SK-N-SH treated with all-trans-retinoic acid at 6 μM for 48 hours (cell line): ENCODE measurements at regions not wholly inside any gene's neighbourhood (a gene's known extent, or its start where the extent isn't known, plus 50 kb on each side); places are given as distances from the start of the nearest gene placed in this dataset.
"Not testable (repeated sequence)": the region's sequence is repeated elsewhere in the genome, so short reads cannot be mapped to it uniquely, and the experiment has no call there.

ENCODE experiments used
- ATAC-seq: fragments of 200-7000 bp; cut with Tn5 transposase; 3 replicates; pipeline ENCODE4 v1.9.1; 2020; ENCODE audit warnings: mild to moderate bottlenecking, moderate library complexity
- ARNTL ChIP-seq: fragments of 450-650 bp; formaldehyde crosslinking; IDR thresholded peaks from 2 replicates; pipeline ENCODE4 v1.5.0; 2020; ENCODE audit warnings: low read depth, mild to moderate bottlenecking, moderate library complexity, borderline replicate concordance
- CSDC2 ChIP-seq: fragments of 250-450 bp; sonication (Bioruptor Pico); IDR thresholded peaks from 2 replicates; pipeline ENCODE4 v1.5.0; 2020; ENCODE audit warnings: mild to moderate bottlenecking, moderate library complexity
- ESRRG ChIP-seq: fragments of 250-450 bp; sonication (Bioruptor Pico); IDR thresholded peaks from 2 replicates; pipeline ENCODE4 v1.6.1; 2021; ENCODE audit warnings: mild to moderate bottlenecking
- GLIS3 ChIP-seq: fragments of 250-450 bp; sonication (Bioruptor Pico); IDR thresholded peaks from 2 replicates; pipeline ENCODE4 v1.5.0; 2020; ENCODE audit warnings: mild to moderate bottlenecking, moderate library complexity
- ISL1 ChIP-seq: fragments of 250-450 bp; sonication (Bioruptor Pico); IDR thresholded peaks from 2 replicates; pipeline ENCODE4 v2.1.2; 2022; ENCODE audit warnings: mild to moderate bottlenecking, moderate library complexity
- OSR1 ChIP-seq: fragments of 250-450 bp; sonication (Bioruptor Pico); IDR thresholded peaks from 2 replicates; pipeline ENCODE4 v1.8.0; 2022; ENCODE audit warnings: moderate library complexity, mild to moderate bottlenecking, inconsistent platforms
- PPARA ChIP-seq: fragments of 250-450 bp; sonication (Bioruptor Pico); IDR thresholded peaks from 2 replicates; pipeline ENCODE4 v1.5.0; 2020; ENCODE audit warnings: mild to moderate bottlenecking, borderline replicate concordance
- SNAI2 ChIP-seq: fragments of 250-450 bp; sonication (Bioruptor Pico); IDR thresholded peaks from 2 replicates; pipeline ENCODE4 v1.5.0; 2020; ENCODE audit warnings: mild to moderate bottlenecking, moderate library complexity
- TCF4 ChIP-seq: fragments of 250-450 bp; sonication (Bioruptor Pico); IDR thresholded peaks from 2 replicates; pipeline ENCODE4 v1.8.0; 2021; ENCODE audit warnings: mild to moderate bottlenecking, moderate library complexity, borderline replicate concordance
- TOX ChIP-seq: fragments of 250-450 bp; sonication (Bioruptor Pico); IDR thresholded peaks from 2 replicates; pipeline ENCODE4 v1.8.0; 2021; ENCODE audit warnings: mild to moderate bottlenecking, moderate library complexity, borderline replicate concordance
- ZC3H10 ChIP-seq: fragments of 250-450 bp; sonication (Bioruptor Pico); IDR thresholded peaks from 2 replicates; pipeline ENCODE4 v1.5.1; 2021; ENCODE audit warnings: mild to moderate bottlenecking, moderate library complexity
- ZFP3 ChIP-seq: fragments of 250-450 bp; sonication (Bioruptor Pico); IDR thresholded peaks from 2 replicates; pipeline ENCODE4 v1.5.0; 2020; ENCODE audit warnings: mild to moderate bottlenecking, moderate library complexity
- ZFP30 ChIP-seq: fragments of 450-650 bp; formaldehyde crosslinking; IDR thresholded peaks from 2 replicates; pipeline ENCODE4 v1.5.0; 2022; ENCODE audit warnings: mild to moderate bottlenecking, moderate library complexity
- ZNF70 ChIP-seq: fragments of 450-650 bp; formaldehyde crosslinking; IDR thresholded peaks from 2 replicates; pipeline ENCODE4 v1.5.0; 2020; ENCODE audit warnings: mild to moderate bottlenecking, moderate library complexity
- ZNF8 ChIP-seq: fragments of 450-650 bp; formaldehyde crosslinking; IDR thresholded peaks from 2 replicates; pipeline ENCODE4 v1.5.0; 2020; ENCODE audit warnings: mild to moderate bottlenecking, moderate library complexity
- TF ChIP-seq, protein P1 (sequence below): fragments of 250-450 bp; sonication (Bioruptor Pico); IDR thresholded peaks from 2 replicates; pipeline ENCODE4 v1.5.0; 2020; ENCODE audit warnings: mild to moderate bottlenecking, moderate library complexity
- TF ChIP-seq, protein P2 (sequence below): fragments of 250-450 bp; sonication (Bioruptor Pico); IDR thresholded peaks from 2 replicates; pipeline ENCODE4 v1.8.0; 2021; ENCODE audit warnings: low read depth, mild to moderate bottlenecking, moderate library complexity, borderline replicate concordance
- TF ChIP-seq, protein P3 (sequence below): fragments of 250-450 bp; sonication (Bioruptor Pico); IDR thresholded peaks from 2 replicates; pipeline ENCODE4 v1.5.1; 2021; ENCODE audit warnings: mild to moderate bottlenecking, moderate library complexity
- TF ChIP-seq, protein P4 (sequence below): fragments of 250-450 bp; sonication (Bioruptor Pico); IDR thresholded peaks from 2 replicates; pipeline ENCODE4 v1.8.0; 2020; ENCODE audit warnings: mild to moderate bottlenecking, moderate library complexity, borderline replicate concordance

DNA sequence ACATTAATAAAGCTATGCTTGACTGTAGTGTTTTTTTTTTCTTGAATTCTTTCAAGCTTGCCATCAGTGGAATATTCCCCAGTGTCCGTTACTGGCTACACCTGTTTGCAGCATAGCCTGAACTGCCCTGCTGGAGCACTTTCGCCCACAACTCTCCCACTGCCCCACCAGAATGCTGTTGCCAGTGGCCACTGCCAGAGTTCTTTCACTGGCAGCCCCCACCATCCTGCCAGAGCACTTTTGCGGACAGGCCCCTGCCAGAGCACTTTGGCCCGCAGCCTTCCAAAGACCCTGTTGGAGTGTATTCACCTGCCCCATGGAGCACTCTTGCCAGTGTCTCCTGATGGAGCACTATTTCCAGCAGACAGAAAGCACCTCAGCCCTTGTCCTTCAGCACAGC is 452.3 kb upstream of the GRID2 start:
- ATAC-seq = no peak
- TF ChIP-seq, protein P1, sequence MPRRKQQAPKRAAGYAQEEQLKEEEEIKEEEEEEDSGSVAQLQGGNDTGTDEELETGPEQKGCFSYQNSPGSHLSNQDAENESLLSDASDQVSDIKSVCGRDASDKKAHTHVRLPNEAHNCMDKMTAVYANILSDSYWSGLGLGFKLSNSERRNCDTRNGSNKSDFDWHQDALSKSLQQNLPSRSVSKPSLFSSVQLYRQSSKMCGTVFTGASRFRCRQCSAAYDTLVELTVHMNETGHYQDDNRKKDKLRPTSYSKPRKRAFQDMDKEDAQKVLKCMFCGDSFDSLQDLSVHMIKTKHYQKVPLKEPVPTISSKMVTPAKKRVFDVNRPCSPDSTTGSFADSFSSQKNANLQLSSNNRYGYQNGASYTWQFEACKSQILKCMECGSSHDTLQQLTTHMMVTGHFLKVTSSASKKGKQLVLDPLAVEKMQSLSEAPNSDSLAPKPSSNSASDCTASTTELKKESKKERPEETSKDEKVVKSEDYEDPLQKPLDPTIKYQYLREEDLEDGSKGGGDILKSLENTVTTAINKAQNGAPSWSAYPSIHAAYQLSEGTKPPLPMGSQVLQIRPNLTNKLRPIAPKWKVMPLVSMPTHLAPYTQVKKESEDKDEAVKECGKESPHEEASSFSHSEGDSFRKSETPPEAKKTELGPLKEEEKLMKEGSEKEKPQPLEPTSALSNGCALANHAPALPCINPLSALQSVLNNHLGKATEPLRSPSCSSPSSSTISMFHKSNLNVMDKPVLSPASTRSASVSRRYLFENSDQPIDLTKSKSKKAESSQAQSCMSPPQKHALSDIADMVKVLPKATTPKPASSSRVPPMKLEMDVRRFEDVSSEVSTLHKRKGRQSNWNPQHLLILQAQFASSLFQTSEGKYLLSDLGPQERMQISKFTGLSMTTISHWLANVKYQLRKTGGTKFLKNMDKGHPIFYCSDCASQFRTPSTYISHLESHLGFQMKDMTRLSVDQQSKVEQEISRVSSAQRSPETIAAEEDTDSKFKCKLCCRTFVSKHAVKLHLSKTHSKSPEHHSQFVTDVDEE = no peak

DNA sequence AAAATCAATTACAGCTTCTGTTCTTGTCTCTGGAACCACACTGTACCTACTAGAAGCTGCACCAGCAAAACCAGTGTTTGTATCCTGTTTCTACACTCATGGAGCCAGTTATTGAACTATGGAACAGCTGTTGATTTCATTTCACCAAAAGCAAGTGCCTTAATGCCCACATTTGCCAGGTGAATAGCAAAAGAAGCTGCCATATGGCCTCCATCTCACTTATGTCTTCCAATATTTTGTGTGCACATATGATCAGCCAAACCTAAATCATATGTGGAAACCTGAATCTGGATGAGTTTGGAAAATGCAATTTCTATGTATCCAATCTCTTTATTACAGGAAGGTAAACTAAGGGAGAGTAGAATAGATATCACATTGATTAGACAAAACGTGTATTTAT is 415.8 kb upstream of the GRID2 start:
- no peak for ATAC-seq
- TF ChIP-seq SNAI2 (CRISPR knock-in tag) = no peak
- TF ChIP-seq ARNTL (CRISPR knock-in tag) = no peak
- no peak for TF ChIP-seq CSDC2 (CRISPR knock-in tag)
- TF ChIP-seq PPARA (CRISPR knock-in tag) = no peak
- TF ChIP-seq, protein P2, sequence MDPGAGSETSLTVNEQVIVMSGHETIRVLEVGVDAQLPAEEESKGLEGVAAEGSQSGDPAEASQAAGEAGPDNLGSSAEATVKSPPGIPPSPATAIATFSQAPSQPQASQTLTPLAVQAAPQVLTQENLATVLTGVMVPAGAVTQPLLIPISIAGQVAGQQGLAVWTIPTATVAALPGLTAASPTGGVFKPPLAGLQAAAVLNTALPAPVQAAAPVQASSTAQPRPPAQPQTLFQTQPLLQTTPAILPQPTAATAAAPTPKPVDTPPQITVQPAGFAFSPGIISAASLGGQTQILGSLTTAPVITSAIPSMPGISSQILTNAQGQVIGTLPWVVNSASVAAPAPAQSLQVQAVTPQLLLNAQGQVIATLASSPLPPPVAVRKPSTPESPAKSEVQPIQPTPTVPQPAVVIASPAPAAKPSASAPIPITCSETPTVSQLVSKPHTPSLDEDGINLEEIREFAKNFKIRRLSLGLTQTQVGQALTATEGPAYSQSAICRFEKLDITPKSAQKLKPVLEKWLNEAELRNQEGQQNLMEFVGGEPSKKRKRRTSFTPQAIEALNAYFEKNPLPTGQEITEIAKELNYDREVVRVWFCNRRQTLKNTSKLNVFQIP = no peak
- TF ChIP-seq, protein P1 = no peak
- no peak for TF ChIP-seq ZFP3 (CRISPR knock-in tag)
- TF ChIP-seq OSR1 (CRISPR knock-in tag) = no peak
- no peak for TF ChIP-seq TCF4
- TF ChIP-seq GLIS3 = no peak
- TF ChIP-seq ZNF8 (CRISPR knock-in tag) = no peak
- TF ChIP-seq, protein P3, sequence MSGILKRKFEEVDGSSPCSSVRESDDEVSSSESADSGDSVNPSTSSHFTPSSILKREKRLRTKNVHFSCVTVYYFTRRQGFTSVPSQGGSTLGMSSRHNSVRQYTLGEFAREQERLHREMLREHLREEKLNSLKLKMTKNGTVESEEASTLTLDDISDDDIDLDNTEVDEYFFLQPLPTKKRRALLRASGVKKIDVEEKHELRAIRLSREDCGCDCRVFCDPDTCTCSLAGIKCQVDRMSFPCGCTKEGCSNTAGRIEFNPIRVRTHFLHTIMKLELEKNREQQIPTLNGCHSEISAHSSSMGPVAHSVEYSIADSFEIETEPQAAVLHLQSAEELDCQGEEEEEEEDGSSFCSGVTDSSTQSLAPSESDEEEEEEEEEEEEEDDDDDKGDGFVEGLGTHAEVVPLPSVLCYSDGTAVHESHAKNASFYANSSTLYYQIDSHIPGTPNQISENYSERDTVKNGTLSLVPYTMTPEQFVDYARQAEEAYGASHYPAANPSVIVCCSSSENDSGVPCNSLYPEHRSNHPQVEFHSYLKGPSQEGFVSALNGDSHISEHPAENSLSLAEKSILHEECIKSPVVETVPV (CRISPR knock-in tag) = no peak
- TF ChIP-seq ZFP30 (CRISPR knock-in tag) = no peak
- no peak for TF ChIP-seq TOX
- TF ChIP-seq ESRRG (CRISPR knock-in tag) = no peak

DNA sequence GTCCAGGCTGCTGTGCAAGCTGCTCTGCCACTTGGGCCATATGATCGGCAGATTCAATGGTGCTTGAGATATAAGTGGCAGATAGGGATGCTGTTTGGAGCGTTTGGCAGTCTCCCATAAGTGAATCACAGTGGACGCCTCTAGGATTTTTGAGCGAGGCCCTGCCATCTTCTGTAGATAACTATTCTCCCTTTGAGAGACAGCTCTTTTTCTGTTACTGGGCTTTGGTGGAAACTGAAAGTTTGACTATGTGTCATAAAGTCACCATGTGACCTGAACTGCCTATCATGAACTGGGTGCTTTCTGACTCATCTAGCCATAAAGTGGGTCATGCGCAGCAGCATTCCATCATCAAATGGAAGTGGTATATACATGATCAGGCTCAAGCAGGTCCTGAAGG is 412.5 kb upstream of the GRID2 start:
- not testable (repeated sequence) for ATAC-seq

DNA sequence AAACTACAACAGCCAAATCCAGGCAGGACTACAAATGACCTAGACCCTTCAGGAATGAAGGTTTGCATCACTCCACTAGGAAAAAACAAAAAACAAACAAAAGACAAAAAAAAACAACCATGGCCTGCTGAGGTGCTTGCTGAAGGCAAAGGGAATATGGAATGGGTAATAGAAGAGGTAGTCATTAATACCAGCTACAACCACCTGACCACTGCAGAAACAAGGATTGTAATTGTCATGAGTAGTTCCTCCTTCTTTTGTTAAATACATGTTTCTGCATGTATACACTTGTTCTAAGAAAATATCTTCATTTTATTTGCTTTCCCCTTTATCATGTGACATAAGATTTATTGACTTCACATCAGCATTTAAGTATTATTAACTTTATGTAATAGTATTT is 409.8 kb upstream of the GRID2 start:
- ATAC-seq = no peak
- TF ChIP-seq ISL1 (CRISPR knock-in tag) (no peak), OSR1 (CRISPR knock-in tag) (no peak), GLIS3 (no peak), ZFP30 (CRISPR knock-in tag) (no peak), TOX (no peak), TCF4 (no peak), ZNF70 (CRISPR knock-in tag) (no peak), PPARA (CRISPR knock-in tag) (no peak), ZC3H10 (CRISPR knock-in tag) (no peak), CSDC2 (CRISPR knock-in tag) (no peak)
- TF ChIP-seq, protein P1 = no peak
- TF ChIP-seq, protein P4, sequence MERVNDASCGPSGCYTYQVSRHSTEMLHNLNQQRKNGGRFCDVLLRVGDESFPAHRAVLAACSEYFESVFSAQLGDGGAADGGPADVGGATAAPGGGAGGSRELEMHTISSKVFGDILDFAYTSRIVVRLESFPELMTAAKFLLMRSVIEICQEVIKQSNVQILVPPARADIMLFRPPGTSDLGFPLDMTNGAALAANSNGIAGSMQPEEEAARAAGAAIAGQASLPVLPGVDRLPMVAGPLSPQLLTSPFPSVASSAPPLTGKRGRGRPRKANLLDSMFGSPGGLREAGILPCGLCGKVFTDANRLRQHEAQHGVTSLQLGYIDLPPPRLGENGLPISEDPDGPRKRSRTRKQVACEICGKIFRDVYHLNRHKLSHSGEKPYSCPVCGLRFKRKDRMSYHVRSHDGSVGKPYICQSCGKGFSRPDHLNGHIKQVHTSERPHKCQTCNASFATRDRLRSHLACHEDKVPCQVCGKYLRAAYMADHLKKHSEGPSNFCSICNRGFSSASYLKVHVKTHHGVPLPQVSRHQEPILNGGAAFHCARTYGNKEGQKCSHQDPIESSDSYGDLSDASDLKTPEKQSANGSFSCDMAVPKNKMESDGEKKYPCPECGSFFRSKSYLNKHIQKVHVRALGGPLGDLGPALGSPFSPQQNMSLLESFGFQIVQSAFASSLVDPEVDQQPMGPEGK (CRISPR knock-in tag) = no peak
- TF ChIP-seq, protein P3 (CRISPR knock-in tag) = no peak
- TF ChIP-seq, protein P2 = no peak
